ENCODE measurements at regions not wholly inside any gene's neighbourhood (a gene's known extent, or its start where the extent isn't known, plus 50 kb on each side); places are given as distances from the start of the nearest gene placed in this dataset.

DNA sequence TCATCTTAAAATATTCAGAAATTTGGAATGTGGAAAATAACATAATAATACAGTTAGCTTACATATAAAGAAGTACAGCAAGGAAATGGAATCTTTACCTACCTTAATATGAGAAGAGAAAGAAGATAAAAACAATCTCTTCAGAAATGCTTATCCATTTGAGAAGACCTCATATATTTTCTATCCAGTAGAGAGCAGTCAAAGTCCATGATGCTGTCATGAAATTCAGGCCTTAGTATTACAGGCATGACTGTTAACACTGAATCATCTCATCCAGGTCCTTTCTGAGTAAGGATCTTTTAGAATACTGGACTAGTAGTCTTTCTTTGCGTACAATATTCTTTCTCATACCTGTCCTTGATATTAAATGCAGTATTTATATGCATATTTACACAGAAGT, 713.4 kb downstream of the CD109 start:
- TF ChIP-seq EZH2phosphoT487 (IDR thresholded peaks at IDR 0.05; ENCODE audit: borderline replicate concordance, low read length) = no peak
- TF ChIP-seq, protein P1, sequence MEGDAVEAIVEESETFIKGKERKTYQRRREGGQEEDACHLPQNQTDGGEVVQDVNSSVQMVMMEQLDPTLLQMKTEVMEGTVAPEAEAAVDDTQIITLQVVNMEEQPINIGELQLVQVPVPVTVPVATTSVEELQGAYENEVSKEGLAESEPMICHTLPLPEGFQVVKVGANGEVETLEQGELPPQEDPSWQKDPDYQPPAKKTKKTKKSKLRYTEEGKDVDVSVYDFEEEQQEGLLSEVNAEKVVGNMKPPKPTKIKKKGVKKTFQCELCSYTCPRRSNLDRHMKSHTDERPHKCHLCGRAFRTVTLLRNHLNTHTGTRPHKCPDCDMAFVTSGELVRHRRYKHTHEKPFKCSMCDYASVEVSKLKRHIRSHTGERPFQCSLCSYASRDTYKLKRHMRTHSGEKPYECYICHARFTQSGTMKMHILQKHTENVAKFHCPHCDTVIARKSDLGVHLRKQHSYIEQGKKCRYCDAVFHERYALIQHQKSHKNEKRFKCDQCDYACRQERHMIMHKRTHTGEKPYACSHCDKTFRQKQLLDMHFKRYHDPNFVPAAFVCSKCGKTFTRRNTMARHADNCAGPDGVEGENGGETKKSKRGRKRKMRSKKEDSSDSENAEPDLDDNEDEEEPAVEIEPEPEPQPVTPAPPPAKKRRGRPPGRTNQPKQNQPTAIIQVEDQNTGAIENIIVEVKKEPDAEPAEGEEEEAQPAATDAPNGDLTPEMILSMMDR (conservative IDR thresholded peaks at IDR 0.05; ENCODE audit: low read depth, low read length) = peak; percentile 65
- no peak for TF ChIP-seq EZH2 (IDR thresholded peaks at IDR 0.05; ENCODE audit: low read length, unreplicated experiment)
